B cell (primary cell): ENCODE measurements at regions not wholly inside any gene's neighbourhood (a gene's known extent, or its start where the extent isn't known, plus 50 kb on each side); places are given as distances from the start of the nearest gene placed in this dataset.

Experiments
- ATAC-seq: fragments of 200-7000 bp; cut with Tn5 transposase; one replicate; pipeline ENCODE4 v1.10.0; 2021; ENCODE audit warnings: low read depth, mild to moderate bottlenecking, moderate number of reproducible peaks, moderate library complexity
- CTCF ChIA-PET: fragments of 350-600 bp; sonication (Branson Sonifier 250); formaldehyde crosslinking; loops from one replicate; lab custom pipeline; 2021; ENCODE audit warnings: antibody characterized with exemption, inconsistent platforms; lab: Charles Lee
- POLR2A ChIA-PET: fragments of 350-600 bp; sonication (Branson Sonifier 250); formaldehyde crosslinking; loops from one replicate; lab custom pipeline; 2021; ENCODE audit warnings: antibody characterized with exemption; lab: Charles Lee
- DNase-seq: peaks from one replicate; pipeline ENCODE4 v3.0.0; 2013
- H2AFZ ChIP-seq: 2 replicates; pipeline ENCODE4 v1.6.1; 2012; ENCODE audit warnings: mild to moderate bottlenecking, low read depth, low read length; ENCODE audit not compliant: insufficient read depth, poor library complexity, severe bottlenecking
- H3K27ac ChIP-seq, 2 donors: 1 replicate in 1 of 2; 2 replicates in 1 of 2; pipeline ENCODE4 v1.5.1; 2012 to 2013; ENCODE audit warnings: low read length in 2 of 2, mild to moderate bottlenecking in 2 of 2, moderate library complexity in 1 of 2
- H3K27me3 ChIP-seq, 4 experiments: fragments of 200-600 bp in 1 of 4; sonication (generic) in 1 of 4; replicated peaks in 1 of 4; 1 replicate in 2 of 4; 2 replicates in 2 of 4; pipeline versions ENCODE4 v1.6.1 to v1.7.0; 2013 to 2016; ENCODE audit warnings: low read length in 3 of 4, mild to moderate bottlenecking in 2 of 4, mixed read lengths in 1 of 4, moderate library complexity in 1 of 4; ENCODE audit not compliant: insufficient read depth in 4 of 4, control insufficient read depth in 3 of 4; ENCODE audit errors: control extremely low read depth in 1 of 4
- H3K36me3 ChIP-seq, 2 experiments: replicated peaks in 1 of 2; 1 replicate in 1 of 2; 2 replicates in 1 of 2; pipeline versions ENCODE4 v1.6.1 to v1.7.1; 2013; ENCODE audit warnings: low read length in 1 of 2; ENCODE audit not compliant: insufficient read depth in 2 of 2, control insufficient read depth in 1 of 2; ENCODE audit errors: control extremely low read depth in 1 of 2, extremely low read depth in 1 of 2
- H3K4me1 ChIP-seq, 2 donors: fragments of 200-600 bp in 1 of 2; sonication (generic) in 1 of 2; 1 replicate in 1 of 2; 2 replicates in 1 of 2; pipeline versions ENCODE4 v1.5.1 to v1.6.1; 2013 to 2017; ENCODE audit warnings: low read length in 2 of 2; ENCODE audit not compliant: control insufficient read depth in 2 of 2, insufficient read depth in 2 of 2
- H3K4me2 ChIP-seq: replicated peaks from 2 replicates; pipeline ENCODE3; 2012; ENCODE audit warnings: mild to moderate bottlenecking, low read depth, low read length; ENCODE audit not compliant: poor library complexity, severe bottlenecking
- H3K4me3 ChIP-seq, 5 experiments: fragments of 200-600 bp in 1 of 5; sonication (generic) in 1 of 5; 1 replicate in 3 of 5; 2 replicates in 2 of 5; pipeline versions ENCODE4 v1.5.1 to v1.7.0; 2011 to 2016; ENCODE audit warnings: low read length in 4 of 5, mild to moderate bottlenecking in 4 of 5, low read depth in 2 of 5, control low read depth in 1 of 5, moderate library complexity in 1 of 5; ENCODE audit not compliant: insufficient read depth in 1 of 5; ENCODE audit errors: control extremely low read depth in 1 of 5, extremely low read depth in 1 of 5
- H3K79me2 ChIP-seq: fragments of 200-600 bp; sonication (generic); one replicate; pipeline ENCODE4 v1.6.0; 2016; ENCODE audit warnings: low read length; ENCODE audit not compliant: control insufficient read depth, insufficient read depth
- H3K9ac ChIP-seq: fragments of 200-600 bp; sonication (generic); 2 replicates; pipeline ENCODE4 v1.6.1; 2017; ENCODE audit warnings: mild to moderate bottlenecking, low read length, moderate library complexity
- H3K9me3 ChIP-seq, 3 donors: one replicate each; pipeline versions ENCODE4 v1.6.1 to v1.7.1; 2013; ENCODE audit warnings: low read length in 2 of 3; ENCODE audit not compliant: control insufficient read depth in 2 of 3, insufficient read depth in 1 of 3; ENCODE audit errors: control extremely low read depth in 1 of 3
- H4K20me1 ChIP-seq: 2 replicates; pipeline ENCODE4 v1.6.0; 2012; ENCODE audit warnings: mild to moderate bottlenecking, low read length; ENCODE audit not compliant: insufficient read depth, control insufficient read depth, poor library complexity, severe bottlenecking
- H3K27ac Mint-ChIP-seq: one replicate; pipeline ENCODE4 v1.8.0; 2021; ENCODE audit warnings: mixed read lengths
- H3K27me3 Mint-ChIP-seq: one replicate; pipeline ENCODE4 v1.8.0; 2021; ENCODE audit warnings: mixed read lengths
- H3K4me1 Mint-ChIP-seq: one replicate; pipeline ENCODE4 v1.8.0; 2021; ENCODE audit warnings: mixed read lengths
- H3K4me3 Mint-ChIP-seq: one replicate; pipeline ENCODE4 v1.8.0; 2021; ENCODE audit warnings: mixed read lengths
- H3K9me3 Mint-ChIP-seq: one replicate; pipeline ENCODE4 v1.8.0; 2022; ENCODE audit warnings: mixed read lengths; ENCODE audit not compliant: insufficient read depth
- EZH2 ChIP-seq: IDR thresholded peaks from 2 replicates; pipeline ENCODE4 v1.6.1; 2012; ENCODE audit warnings: borderline replicate concordance, low read depth, mild to moderate bottlenecking, moderate library complexity, low read length; ENCODE audit not compliant: insufficient read depth, poor library complexity, severe bottlenecking
- WGBS: methylation state at CpG from one replicate; pipeline ENCODE4 v1.1.5; 2013; ENCODE audit warnings: missing lambda C conversion rate; ENCODE audit not compliant: insufficient coverage; 5-methylcytosine and 5-hydroxymethylcytosine counted together
- intact Hi-C: fragments of 100-400 bp; cut with micrococcal nuclease; formaldehyde crosslinking; loops from one replicate; pipeline ENCODE4 v1.10.0; 2022
- TF ChIP-seq, protein P1 (sequence below): fragments of 200-600 bp; IDR thresholded peaks from one replicate; pipeline ENCODE4 v1.8.0; 2022; ENCODE audit warnings: antibody characterized with exemption, mild to moderate bottlenecking

DNA sequence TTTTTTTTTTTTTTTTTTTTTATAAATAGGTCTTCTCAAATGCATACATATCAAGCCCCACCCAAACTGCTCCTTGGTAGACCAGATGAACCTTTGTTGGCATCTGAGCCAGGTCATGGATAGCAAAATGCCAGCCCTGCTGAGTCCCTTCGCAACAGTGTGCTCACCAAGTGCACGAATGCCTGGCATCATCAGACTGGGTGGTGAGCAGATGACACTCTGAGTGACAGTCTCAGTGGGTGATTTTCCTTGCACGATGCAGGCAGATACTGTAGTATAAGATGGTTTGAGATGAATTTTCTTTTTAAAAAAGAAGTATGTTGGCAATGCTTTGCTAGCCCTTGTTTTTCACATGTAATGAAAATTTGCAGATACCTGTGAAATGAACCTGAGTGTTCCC is 74.0 kb downstream of the RCN1 start:
- ChIA-PET CTCF (interaction anchor here (0.7 to 5.3 kb wide), 4 partner anchors 12 to 1058 kb away, joined by 3 to 37 read pairs (median 3); no protein-coding TSS in a partner anchor), POLR2A (no interaction called here)
- no peaks in the 10 kb centered on the region for H3K4me1 ChIP-seq
- H3K27me3 ChIP-seq, result no peaks in the 10 kb centered on the region
- H3K79me2 ChIP-seq, result no peaks in the 10 kb centered on the region
- ATAC-seq, result no peak
- no peak overlapping the region for H3K9ac ChIP-seq
- H4K20me1 ChIP-seq, result no peaks in the 10 kb centered on the region
- H3K4me3 ChIP-seq, result no peak overlapping the region
- Mint-ChIP-seq H3K27me3 (peaks cover 22% of the 10 kb centered on the region), H3K4me3 (no peak overlapping the region), H3K4me1 (no peaks in the 10 kb centered on the region), H3K9me3 (no peaks in the 10 kb centered on the region), H3K27ac (no peak overlapping the region)
- intact Hi-C loops, result no loop called here
- H3K4me2 ChIP-seq, result no peak overlapping the region
- no peak overlapping the region for H3K27ac ChIP-seq
- DNase-seq, result no peak
- H3K9me3 ChIP-seq, result no peaks in the 10 kb centered on the region
- no peak for TF ChIP-seq EZH2
- TF ChIP-seq, protein P1, sequence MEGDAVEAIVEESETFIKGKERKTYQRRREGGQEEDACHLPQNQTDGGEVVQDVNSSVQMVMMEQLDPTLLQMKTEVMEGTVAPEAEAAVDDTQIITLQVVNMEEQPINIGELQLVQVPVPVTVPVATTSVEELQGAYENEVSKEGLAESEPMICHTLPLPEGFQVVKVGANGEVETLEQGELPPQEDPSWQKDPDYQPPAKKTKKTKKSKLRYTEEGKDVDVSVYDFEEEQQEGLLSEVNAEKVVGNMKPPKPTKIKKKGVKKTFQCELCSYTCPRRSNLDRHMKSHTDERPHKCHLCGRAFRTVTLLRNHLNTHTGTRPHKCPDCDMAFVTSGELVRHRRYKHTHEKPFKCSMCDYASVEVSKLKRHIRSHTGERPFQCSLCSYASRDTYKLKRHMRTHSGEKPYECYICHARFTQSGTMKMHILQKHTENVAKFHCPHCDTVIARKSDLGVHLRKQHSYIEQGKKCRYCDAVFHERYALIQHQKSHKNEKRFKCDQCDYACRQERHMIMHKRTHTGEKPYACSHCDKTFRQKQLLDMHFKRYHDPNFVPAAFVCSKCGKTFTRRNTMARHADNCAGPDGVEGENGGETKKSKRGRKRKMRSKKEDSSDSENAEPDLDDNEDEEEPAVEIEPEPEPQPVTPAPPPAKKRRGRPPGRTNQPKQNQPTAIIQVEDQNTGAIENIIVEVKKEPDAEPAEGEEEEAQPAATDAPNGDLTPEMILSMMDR, result no peak
- no peaks in the 10 kb centered on the region for H3K36me3 ChIP-seq
- H2AFZ ChIP-seq, result no peak overlapping the region
- 100% methylated on average over 3 of the region's 3 CpGs for WGBS

DNA sequence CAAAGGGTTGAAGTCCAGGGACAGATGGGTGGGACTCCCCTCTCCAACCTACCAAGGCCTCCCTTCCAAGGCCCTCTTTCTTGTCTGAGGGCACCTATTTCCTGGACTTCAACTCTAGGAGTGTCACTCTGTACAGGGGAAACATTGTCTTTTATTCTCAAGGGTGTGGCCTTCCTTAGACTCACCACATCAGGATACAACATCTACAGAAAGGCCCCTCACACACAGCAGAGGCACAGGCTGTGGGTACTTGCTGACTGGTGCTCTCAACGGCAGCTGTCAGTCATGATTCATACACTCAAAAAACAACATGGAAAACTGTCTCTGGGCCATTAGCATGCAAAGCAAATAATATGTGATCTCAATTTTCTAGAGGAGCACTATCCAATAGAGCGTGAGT is 78.0 kb downstream of the RCN1 start:
- Histone ChIP-seq H3K9me3 (no peaks in the 10 kb centered on the region), H3K27ac (no peak overlapping the region), H3K9ac (no peak overlapping the region), H3K4me1 (no peaks in the 10 kb centered on the region), H3K4me3 (no peak overlapping the region), H3K79me2 (no peaks in the 10 kb centered on the region), H2AFZ (no peak overlapping the region), H3K36me3 (no peaks in the 10 kb centered on the region), H3K4me2 (no peak overlapping the region), H4K20me1 (no peaks in the 10 kb centered on the region), H3K27me3 (no peaks in the 10 kb centered on the region)
- Mint-ChIP-seq H3K27me3 (peaks cover 21% of the 10 kb centered on the region), H3K4me3 (no peak overlapping the region), H3K4me1 (peaks cover 1% of the 10 kb centered on the region), H3K9me3 (no peaks in the 10 kb centered on the region), H3K27ac (no peak overlapping the region)
- intact Hi-C loops, result no loop called here
- POLR2A ChIA-PET, result no interaction called here
- ATAC-seq, result no peak
- CTCF ChIA-PET, result interaction anchor here (5.3 kb wide), 1 partner anchor 7 kb away, joined by 37 read pairs; no protein-coding TSS in a partner anchor
- WGBS, result 83% methylated on average over 1 of the region's 2 CpGs
- TF ChIP-seq EZH2, result no peak
- TF ChIP-seq, protein P1, result no peak
- no peak for DNase-seq
